NT2/D1 (cell line): ENCODE measurements at regions not wholly inside any gene's neighbourhood (a gene's known extent, or its start where the extent isn't known, plus 50 kb on each side); places are given as distances from the start of the nearest gene placed in this dataset.

Source experiments
- SUZ12 ChIP-seq: IDR thresholded peaks from 2 replicates; pipeline ENCODE4 v1.6.1; 2011; ENCODE audit not compliant: insufficient read length, insufficient read depth; ENCODE audit errors: extremely low read depth
- YY1 ChIP-seq: IDR thresholded peaks from 2 replicates; pipeline ENCODE4 v1.6.1; 2011; ENCODE audit not compliant: insufficient read length, insufficient read depth
- ZNF274 ChIP-seq: IDR thresholded peaks from 2 replicates; pipeline ENCODE4 v1.6.1; 2011; ENCODE audit warnings: mild to moderate bottlenecking, low read depth, low read length

GRCh38 chr2:753123-753522 is 75.9 kb upstream of the TMEM18 start:
- TF ChIP-seq ZNF274, result no peak
- no peak for TF ChIP-seq SUZ12
- no peak for TF ChIP-seq YY1
